ENCODE measurements at regions not wholly inside any gene's neighbourhood (a gene's known extent, or its start where the extent isn't known, plus 50 kb on each side); places are given as distances from the start of the nearest gene placed in this dataset.

- ATAC-seq (ENCODE audit: insufficient number of reproducible peaks, low FRiP score, low read depth) (no peak), DNase-seq (ENCODE audit: low spot score) (no peak)
- Histone ChIP-seq H3K36me3 (no peaks in the 10 kb centered on the region), H3K27me3 (replicated peaks; ENCODE audit: insufficient read depth) (no peaks in the 10 kb centered on the region), H3K4me1 (ENCODE audit: control insufficient read depth in 1 of 2, low read depth in 2 of 2) (peaks cover 0 to 10% of the 10 kb centered on the region in 2 donors), H3K27ac (no peak overlapping the region), H3K9me3 (no peaks in the 10 kb centered on the region), H3K4me3 (no peak overlapping the region)
- TF ChIP-seq CTCF (IDR thresholded peaks at IDR 0.05): no peak
Measured at GRCh38 chr12:58593557-58594304, 326.6 kb downstream of the LRIG3 start.

- H3K27ac ChIP-seq: no peak overlapping the region
- no peak overlapping the region for H3K4me3 ChIP-seq
- no peaks in the 10 kb centered on the region for H3K9me3 ChIP-seq
- DNase-seq (ENCODE audit: low spot score) (no peak), ATAC-seq (ENCODE audit: insufficient number of reproducible peaks, low FRiP score, low read depth) (no peak)
- no peaks in the 10 kb centered on the region for H3K36me3 ChIP-seq
- TF ChIP-seq CTCF (IDR thresholded peaks at IDR 0.05): no peak
- peaks cover 0 to 10% of the 10 kb centered on the region in 2 donors for H3K4me1 ChIP-seq (ENCODE audit: control insufficient read depth in 1 of 2, low read depth in 2 of 2)
- H3K27me3 ChIP-seq (replicated peaks; ENCODE audit: insufficient read depth): no peaks in the 10 kb centered on the region
Measured at GRCh38 chr12:58596381-58596780, 323.9 kb downstream of the LRIG3 start.

GRCh38 chr12:58601529-58601928, 318.8 kb downstream of the LRIG3 start:
- Histone ChIP-seq H3K9me3 (no peaks in the 10 kb centered on the region), H3K27ac (no peak overlapping the region), H3K4me3 (no peak overlapping the region), H3K27me3 (replicated peaks; ENCODE audit: insufficient read depth) (no peaks in the 10 kb centered on the region), H3K36me3 (no peaks in the 10 kb centered on the region), H3K4me1 (ENCODE audit: control insufficient read depth in 1 of 2, low read depth in 2 of 2) (no peaks in the 10 kb centered on the region)
- DNase-seq (ENCODE audit: low spot score): no peak
- no peak for ATAC-seq (ENCODE audit: insufficient number of reproducible peaks, low FRiP score, low read depth)
- no peak for TF ChIP-seq CTCF (IDR thresholded peaks at IDR 0.05)

GRCh38 chr12:58602179-58602578, 318.1 kb downstream of the LRIG3 start:
- Histone ChIP-seq H3K9me3 (no peaks in the 10 kb centered on the region), H3K27me3 (replicated peaks; ENCODE audit: insufficient read depth) (no peaks in the 10 kb centered on the region), H3K4me1 (ENCODE audit: control insufficient read depth in 1 of 2, low read depth in 2 of 2) (no peaks in the 10 kb centered on the region), H3K4me3 (no peak overlapping the region), H3K27ac (no peak overlapping the region), H3K36me3 (no peaks in the 10 kb centered on the region)
- DNase-seq (ENCODE audit: low spot score) (no peak), ATAC-seq (ENCODE audit: insufficient number of reproducible peaks, low FRiP score, low read depth) (no peak)
- no peak for TF ChIP-seq CTCF (IDR thresholded peaks at IDR 0.05)

- Histone ChIP-seq H3K4me3 (no peak overlapping the region), H3K36me3 (no peaks in the 10 kb centered on the region), H3K27me3 (replicated peaks; ENCODE audit: insufficient read depth) (no peaks in the 10 kb centered on the region), H3K4me1 (ENCODE audit: control insufficient read depth in 1 of 2, low read depth in 2 of 2) (no peaks in the 10 kb centered on the region), H3K27ac (no peak overlapping the region), H3K9me3 (no peaks in the 10 kb centered on the region)
- DNase-seq (ENCODE audit: low spot score) (no peak), ATAC-seq (ENCODE audit: insufficient number of reproducible peaks, low FRiP score, low read depth) (no peak)
- TF ChIP-seq CTCF (IDR thresholded peaks at IDR 0.05): no peak
Measured at GRCh38 chr12:58602736-58603135, 317.6 kb downstream of the LRIG3 start.

All from thoracic aorta (tissue), 2 donors.